Mucosa of descending colon (tissue), 3 donors: ENCODE measurements at regions not wholly inside any gene's neighbourhood (a gene's known extent, or its start where the extent isn't known, plus 50 kb on each side); places are given as distances from the start of the nearest gene placed in this dataset.

ENCODE experiments used
- ATAC-seq: fragments of 200-7000 bp; cut with Tn5 transposase; one replicate; pipeline ENCODE4 v1.9.1; 2020; ENCODE audit warnings: mild to moderate bottlenecking, moderate library complexity
- DNase-seq, 3 donors: peaks; one replicate each; pipeline ENCODE4 v3.0.0-alpha.2; 2020
- H3K36me3 ChIP-seq: fragments of 200-600 bp; one replicate; pipeline ENCODE4 v1.8.0; 2021; ENCODE audit warnings: low read depth, mild to moderate bottlenecking
- H3K4me1 ChIP-seq: fragments of 200-600 bp; one replicate; pipeline ENCODE4 v1.8.0; 2021; ENCODE audit warnings: low read depth, mild to moderate bottlenecking
- H3K4me3 ChIP-seq: fragments of 200-600 bp; one replicate; pipeline ENCODE4 v1.8.0; 2021; ENCODE audit warnings: mild to moderate bottlenecking
- H3K9me3 ChIP-seq: fragments of 200-600 bp; one replicate; pipeline ENCODE4 v1.8.0; 2021; ENCODE audit warnings: mild to moderate bottlenecking
- intact Hi-C, 2 donors: fragments of 100-400 bp; cut with DNase I in 1 of 2; cut with micrococcal nuclease in 1 of 2; formaldehyde crosslinking; loops; one replicate each; pipeline versions ENCODE4 v1.11.0 to v1.11.1; 2022; cut with DNase I, micrococcal nuclease
- microRNA-seq: library from miRNA; unstranded; fragments of <30 nt; microRNA quantifications from one replicate; pipeline ENCODE4, GENCODE V29; 2019
- TF ChIP-seq, protein P1 (sequence below): fragments of 200-600 bp; IDR thresholded peaks from one replicate; pipeline ENCODE4 v1.8.0; 2022; ENCODE audit warnings: antibody characterized with exemption, mild to moderate bottlenecking
- donor health status: DM: no; HTN: no; CAD: no; lungs with moderate emphysema.
- donor health status: DM: no; HTN: no; CAD: no.
- donor health status: DM: no; HTN: yes; CAD: no.

DNA sequence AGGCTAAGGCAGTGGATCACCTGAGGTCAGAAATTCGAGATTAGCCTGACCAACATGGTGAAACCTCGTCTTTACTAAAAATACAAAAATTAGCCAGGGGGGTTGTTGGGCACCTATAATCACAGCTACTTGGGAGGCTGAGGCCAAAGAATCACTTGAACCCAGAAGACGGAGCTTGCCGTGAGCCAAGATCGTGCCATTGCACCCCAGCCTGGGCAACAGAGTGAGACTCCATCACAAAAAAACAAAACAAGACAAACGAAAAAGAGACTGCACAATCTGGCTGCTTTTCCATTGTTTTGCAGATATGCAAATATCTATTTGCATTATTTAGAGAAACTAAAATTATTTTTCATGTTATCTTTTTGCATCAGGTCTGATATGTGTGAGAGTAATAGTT lies 83.6 kb downstream of the ZNF486 start:
- Histone ChIP-seq H3K36me3 (no peaks in the 10 kb centered on the region), H3K9me3 (no peaks in the 10 kb centered on the region), H3K4me3 (no peak overlapping the region), H3K4me1 (no peaks in the 10 kb centered on the region)
- DNase-seq = no peak
- no peak for ATAC-seq
- TF ChIP-seq, protein P1, sequence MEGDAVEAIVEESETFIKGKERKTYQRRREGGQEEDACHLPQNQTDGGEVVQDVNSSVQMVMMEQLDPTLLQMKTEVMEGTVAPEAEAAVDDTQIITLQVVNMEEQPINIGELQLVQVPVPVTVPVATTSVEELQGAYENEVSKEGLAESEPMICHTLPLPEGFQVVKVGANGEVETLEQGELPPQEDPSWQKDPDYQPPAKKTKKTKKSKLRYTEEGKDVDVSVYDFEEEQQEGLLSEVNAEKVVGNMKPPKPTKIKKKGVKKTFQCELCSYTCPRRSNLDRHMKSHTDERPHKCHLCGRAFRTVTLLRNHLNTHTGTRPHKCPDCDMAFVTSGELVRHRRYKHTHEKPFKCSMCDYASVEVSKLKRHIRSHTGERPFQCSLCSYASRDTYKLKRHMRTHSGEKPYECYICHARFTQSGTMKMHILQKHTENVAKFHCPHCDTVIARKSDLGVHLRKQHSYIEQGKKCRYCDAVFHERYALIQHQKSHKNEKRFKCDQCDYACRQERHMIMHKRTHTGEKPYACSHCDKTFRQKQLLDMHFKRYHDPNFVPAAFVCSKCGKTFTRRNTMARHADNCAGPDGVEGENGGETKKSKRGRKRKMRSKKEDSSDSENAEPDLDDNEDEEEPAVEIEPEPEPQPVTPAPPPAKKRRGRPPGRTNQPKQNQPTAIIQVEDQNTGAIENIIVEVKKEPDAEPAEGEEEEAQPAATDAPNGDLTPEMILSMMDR = no peak
- intact Hi-C loops = no loop called here

DNA sequence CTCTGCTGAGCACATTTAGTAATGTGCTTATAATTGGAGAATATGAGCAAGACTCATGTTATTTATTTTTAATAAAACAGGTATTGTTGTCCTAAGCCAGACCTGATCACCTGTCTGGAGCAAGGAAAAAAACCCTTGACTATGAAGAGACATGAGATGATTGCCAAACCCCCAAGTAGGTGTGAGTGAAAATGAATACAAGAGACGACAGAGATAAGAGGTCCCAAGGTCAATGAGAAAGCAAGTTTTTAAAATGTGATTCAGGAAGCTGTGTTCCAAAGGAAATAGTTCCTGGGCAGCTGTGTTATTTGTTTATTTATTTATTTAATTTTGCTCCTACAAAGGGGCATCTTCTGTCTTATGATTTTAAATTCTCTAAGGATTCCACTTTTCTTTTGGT lies 83.1 kb downstream of the ZNF486 start:
- Histone ChIP-seq H3K36me3 (no peaks in the 10 kb centered on the region), H3K4me1 (no peaks in the 10 kb centered on the region), H3K4me3 (no peak overlapping the region), H3K9me3 (no peaks in the 10 kb centered on the region)
- TF ChIP-seq, protein P1 = no peak
- intact Hi-C loops = no loop called here
- ATAC-seq (no peak), DNase-seq (no peak)

Small RNAs in the stretch of these regions (microRNA-seq; reads per million reads assigned to microRNA genes)
- 2.3 reads per million, percentile 5 among the genes with 10 or more reads in this experiment for gene MIR1270
